GM18907 (cell line): ENCODE measurements at regions not wholly inside any gene's neighbourhood (a gene's known extent, or its start where the extent isn't known, plus 50 kb on each side); places are given as distances from the start of the nearest gene placed in this dataset.

Source experiments
- ATAC-seq: cut with Tn5 transposase; IDR thresholded peaks from one replicate; pipeline ENCODE4 v1.9.1; 2021; ENCODE audit warnings: mild to moderate bottlenecking, moderate library complexity; ENCODE audit not compliant: unreplicated experiment

- ATAC-seq, result no peak
These were observed 242.2 kb downstream of the ABHD5 start for GRCh38 chr3:43932921-43933320.

GRCh38 chr3:43948013-43948412 lies 257.3 kb downstream of the ABHD5 start:
- no peak for ATAC-seq

- ATAC-seq, result no peak
These were observed 258.9 kb downstream of the ABHD5 start for GRCh38 chr3:43949594-43949993.

GRCh38 chr3:43950775-43951174 lies 260.0 kb downstream of the ABHD5 start:
- no peak for ATAC-seq

GRCh38 chr3:43951813-43952212 lies 261.1 kb downstream of the ABHD5 start:
- no peak for ATAC-seq

GRCh38 chr3:43953380-43953779 lies 262.6 kb downstream of the ABHD5 start:
- no peak for ATAC-seq

GRCh38 chr3:43953814-43954692 lies 263.3 kb downstream of the ABHD5 start:
- ATAC-seq, result no peak

GRCh38 chr3:43956945-43957344 lies 266.2 kb downstream of the ABHD5 start:
- no peak for ATAC-seq

GRCh38 chr3:43957553-43957952 lies 266.8 kb downstream of the ABHD5 start:
- ATAC-seq, result no peak

GRCh38 chr3:43958005-43958770 lies 267.4 kb downstream of the ABHD5 start:
- ATAC-seq, result no peak

GRCh38 chr3:43958973-43959372 lies 268.2 kb downstream of the ABHD5 start:
- ATAC-seq, result no peak

GRCh38 chr3:43959498-43960447 lies 269.0 kb downstream of the ABHD5 start:
- no peak for ATAC-seq

- ATAC-seq, result no peak
These were observed 269.7 kb downstream of the ABHD5 start for GRCh38 chr3:43960448-43960840.

GRCh38 chr3:43962043-43962442 lies 271.3 kb downstream of the ABHD5 start:
- no peak for ATAC-seq

- no peak for ATAC-seq
These were observed 272.5 kb downstream of the ABHD5 start for GRCh38 chr3:43963208-43963607.

- ATAC-seq, result no peak
These were observed 273.9 kb downstream of the ABHD5 start for GRCh38 chr3:43964640-43965039.

GRCh38 chr3:43965656-43966055 lies 274.9 kb downstream of the ABHD5 start:
- no peak for ATAC-seq

GRCh38 chr3:43966126-43966525 lies 275.4 kb downstream of the ABHD5 start:
- no peak for ATAC-seq

- ATAC-seq, result no peak
These were observed 275.2 kb upstream of the TOPAZ1 start for GRCh38 chr3:43966530-43966929.

GRCh38 chr3:43968465-43968864 lies 273.2 kb upstream of the TOPAZ1 start:
- ATAC-seq, result no peak

- no peak for ATAC-seq
These were observed 271.7 kb upstream of the TOPAZ1 start for GRCh38 chr3:43969944-43970343.
